ENCODE measurements at regions not wholly inside any gene's neighbourhood (a gene's known extent, or its start where the extent isn't known, plus 50 kb on each side); places are given as distances from the start of the nearest gene placed in this dataset.

DNA sequence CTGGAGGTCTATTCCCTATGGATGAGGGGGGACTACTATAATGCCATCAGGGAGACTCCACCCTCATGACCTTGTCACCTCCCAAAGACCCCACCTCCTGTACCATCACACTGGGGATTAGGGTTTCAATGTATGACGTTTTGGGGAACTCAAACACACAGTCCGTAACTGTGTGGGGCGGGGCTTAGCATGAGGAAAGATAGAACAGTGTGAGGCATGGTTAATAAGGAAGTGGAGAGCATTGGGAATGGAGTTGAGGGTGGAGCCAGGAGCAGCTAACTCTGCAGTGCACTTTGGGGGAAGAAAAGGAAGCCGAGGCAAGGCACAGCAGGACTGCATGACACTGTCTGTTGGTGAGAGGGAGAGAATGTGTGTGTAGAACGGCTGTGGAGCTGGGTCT lies 90.9 kb upstream of the AGBL1 start:
- TF ChIP-seq, protein P1, sequence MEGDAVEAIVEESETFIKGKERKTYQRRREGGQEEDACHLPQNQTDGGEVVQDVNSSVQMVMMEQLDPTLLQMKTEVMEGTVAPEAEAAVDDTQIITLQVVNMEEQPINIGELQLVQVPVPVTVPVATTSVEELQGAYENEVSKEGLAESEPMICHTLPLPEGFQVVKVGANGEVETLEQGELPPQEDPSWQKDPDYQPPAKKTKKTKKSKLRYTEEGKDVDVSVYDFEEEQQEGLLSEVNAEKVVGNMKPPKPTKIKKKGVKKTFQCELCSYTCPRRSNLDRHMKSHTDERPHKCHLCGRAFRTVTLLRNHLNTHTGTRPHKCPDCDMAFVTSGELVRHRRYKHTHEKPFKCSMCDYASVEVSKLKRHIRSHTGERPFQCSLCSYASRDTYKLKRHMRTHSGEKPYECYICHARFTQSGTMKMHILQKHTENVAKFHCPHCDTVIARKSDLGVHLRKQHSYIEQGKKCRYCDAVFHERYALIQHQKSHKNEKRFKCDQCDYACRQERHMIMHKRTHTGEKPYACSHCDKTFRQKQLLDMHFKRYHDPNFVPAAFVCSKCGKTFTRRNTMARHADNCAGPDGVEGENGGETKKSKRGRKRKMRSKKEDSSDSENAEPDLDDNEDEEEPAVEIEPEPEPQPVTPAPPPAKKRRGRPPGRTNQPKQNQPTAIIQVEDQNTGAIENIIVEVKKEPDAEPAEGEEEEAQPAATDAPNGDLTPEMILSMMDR (IDR thresholded peaks at IDR 0.05; ENCODE audit: low read depth, low read length, poor library complexity, severe bottlenecking): no peak
- TF ChIP-seq EZH2phosphoT487 (IDR thresholded peaks at IDR 0.05; ENCODE audit: borderline replicate concordance, low read length): no peak
